ENCODE measurements at regions not wholly inside any gene's neighbourhood (a gene's known extent, or its start where the extent isn't known, plus 50 kb on each side); places are given as distances from the start of the nearest gene placed in this dataset.
"Not testable (repeated sequence)": the region's sequence is repeated elsewhere in the genome, so short reads cannot be mapped to it uniquely, and the experiment has no call there.

DNA sequence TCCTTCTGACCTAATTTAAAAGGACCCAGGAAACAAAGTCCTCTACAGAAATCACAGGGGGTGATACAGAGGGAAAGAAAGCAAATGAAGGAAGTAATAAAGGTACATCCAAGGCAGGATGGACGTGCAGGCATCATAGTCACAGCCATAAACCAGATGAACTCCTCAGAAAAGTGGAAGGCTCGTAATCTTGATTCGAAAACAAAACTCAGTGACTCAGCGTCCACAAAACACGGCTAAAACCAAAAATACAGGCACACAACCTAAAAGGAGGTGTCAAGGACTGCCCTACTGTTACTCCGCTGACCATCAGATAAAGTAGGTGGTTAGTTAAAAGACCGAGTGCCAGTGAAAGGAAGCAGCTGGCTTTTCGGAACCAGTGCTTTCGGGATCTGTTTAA, 81.5 kb downstream of the TRIM69 start:
- not testable (repeated sequence) for DNase-seq

DNA sequence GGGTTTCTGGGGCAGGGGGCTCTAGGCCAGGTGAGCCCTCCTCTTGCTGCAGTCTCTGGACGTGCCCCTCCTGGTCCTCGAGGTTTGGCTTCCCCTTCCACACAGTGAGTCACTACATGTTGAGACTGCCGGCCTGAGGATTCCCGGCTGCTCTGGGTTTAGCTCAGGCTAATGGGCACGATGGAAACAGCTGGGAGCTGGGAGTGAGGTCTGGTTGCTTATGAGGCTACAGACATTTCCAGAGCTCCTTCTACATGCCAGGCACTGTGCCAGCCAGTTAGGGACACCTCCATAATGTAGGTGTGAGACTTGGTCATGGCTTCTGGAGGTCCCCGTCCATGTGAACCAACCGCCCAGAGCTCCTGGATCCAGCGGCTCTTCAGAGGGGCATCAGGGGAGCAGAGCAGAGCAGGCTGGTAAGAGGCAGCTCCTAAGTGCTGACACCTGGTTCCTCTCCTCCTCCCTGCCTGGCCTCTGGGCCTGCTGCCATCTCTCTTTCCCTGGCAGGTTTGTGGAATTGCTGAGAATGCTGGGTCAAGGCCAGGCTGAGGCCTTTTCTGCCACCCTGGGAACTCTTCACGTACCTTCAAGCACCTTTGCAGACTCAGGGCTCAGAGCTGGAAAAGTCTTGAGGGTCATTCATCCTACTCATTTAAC, 83.1 kb downstream of the TRIM69 start:
- not testable (repeated sequence) for DNase-seq

DNA sequence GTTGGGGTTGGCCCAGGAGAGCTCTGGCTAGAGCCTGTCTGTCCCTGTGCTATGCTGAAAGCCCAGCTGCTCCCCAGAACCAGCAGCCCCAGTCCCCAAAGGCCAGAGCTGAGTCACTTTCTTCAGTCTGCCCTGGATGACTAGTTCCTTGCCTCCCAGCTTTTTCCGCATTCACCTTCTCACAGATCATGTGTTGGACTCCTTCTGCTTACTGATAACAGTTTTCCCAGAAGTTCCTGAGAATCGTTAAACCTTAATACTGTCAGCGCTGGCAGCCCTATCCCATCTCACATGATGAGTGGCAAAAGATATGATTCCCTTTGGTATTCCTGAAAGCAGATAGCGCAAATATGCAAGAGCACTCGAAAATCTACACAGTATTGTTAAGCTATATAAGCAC, 84.2 kb downstream of the TRIM69 start:
- not testable (repeated sequence) for DNase-seq

DNA sequence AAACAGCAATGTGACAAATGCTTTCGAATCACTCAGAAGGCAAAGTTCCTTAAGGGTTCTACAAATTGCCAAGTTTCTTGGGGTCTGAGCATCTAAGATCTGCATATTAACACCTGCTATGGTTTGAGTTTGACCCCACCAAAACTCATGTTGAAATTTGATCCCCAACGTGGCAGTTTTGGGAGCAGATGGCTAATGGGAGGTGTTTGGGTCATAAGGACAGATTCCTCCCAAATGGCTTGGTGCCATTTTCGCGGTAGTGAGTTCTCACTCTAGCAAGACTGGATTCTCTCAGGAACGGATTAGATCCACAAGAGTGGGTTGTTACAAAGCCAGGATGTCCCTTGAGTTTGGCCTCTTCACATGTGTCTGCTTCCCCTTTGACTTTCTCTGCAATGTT, 84.6 kb downstream of the TRIM69 start:
- DNase-seq, result not testable (repeated sequence)

DNA sequence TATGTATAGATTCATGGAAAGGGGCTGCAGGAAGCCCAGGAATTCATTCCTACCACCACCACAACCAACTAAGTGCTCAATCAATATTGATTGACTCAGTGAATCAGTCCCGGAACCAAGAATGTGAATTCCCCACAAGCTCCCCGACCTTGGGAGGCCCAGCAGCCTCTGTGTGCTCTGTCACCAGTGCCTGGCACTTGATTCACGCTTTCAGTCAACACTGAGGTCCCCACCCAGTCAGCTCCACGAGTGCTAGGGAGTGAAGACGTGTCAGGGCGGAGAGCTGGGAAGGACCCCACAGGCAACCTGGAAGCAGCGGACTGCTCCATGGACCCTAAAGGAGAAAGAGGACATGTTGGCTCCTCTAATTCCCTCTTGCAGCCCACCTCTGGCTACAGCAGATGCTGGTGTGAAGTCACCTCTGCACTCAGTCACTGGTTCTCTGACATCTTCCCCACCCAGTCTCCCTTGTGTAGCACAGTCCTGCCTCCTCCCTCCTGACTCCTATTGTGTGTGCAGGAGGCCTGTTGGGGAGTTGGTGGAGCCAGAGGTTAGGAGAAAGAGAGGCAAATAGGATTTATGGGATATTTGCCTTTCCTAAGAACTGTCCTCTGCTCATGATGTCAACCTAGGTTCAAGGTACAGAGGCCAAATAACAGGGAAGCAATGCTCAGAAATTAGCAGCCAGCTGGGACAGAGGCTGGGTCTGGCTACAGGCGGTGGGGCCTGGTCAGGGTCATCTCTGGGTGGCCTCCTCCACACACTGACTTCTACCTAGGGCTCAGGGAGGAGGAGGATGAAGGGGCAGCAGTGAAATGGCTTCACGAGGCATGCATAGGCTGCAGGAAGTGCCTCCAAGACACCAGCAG, 88.2 kb downstream of the TRIM69 start:
- not testable (repeated sequence) for DNase-seq

DNA sequence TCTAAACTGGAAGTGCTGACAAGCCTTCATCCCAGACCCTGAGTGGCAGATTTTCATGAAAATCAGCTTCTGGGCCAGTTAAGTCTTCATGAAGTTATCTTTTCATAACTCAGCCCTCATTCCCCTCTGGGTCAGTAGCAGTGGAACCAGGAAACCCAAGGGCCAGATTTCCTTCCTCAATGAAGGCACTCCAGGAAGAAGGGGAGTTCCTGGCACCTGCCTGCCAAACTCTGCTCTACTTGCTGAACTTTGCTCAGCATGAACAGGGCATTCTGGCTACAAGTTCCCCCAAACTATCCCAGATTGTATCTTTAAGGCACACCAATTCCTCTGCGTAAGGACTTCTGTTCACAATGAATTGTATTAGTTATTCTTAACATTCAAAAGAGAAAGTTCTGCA, 90.3 kb downstream of the TRIM69 start:
- not testable (repeated sequence) for DNase-seq

DNA sequence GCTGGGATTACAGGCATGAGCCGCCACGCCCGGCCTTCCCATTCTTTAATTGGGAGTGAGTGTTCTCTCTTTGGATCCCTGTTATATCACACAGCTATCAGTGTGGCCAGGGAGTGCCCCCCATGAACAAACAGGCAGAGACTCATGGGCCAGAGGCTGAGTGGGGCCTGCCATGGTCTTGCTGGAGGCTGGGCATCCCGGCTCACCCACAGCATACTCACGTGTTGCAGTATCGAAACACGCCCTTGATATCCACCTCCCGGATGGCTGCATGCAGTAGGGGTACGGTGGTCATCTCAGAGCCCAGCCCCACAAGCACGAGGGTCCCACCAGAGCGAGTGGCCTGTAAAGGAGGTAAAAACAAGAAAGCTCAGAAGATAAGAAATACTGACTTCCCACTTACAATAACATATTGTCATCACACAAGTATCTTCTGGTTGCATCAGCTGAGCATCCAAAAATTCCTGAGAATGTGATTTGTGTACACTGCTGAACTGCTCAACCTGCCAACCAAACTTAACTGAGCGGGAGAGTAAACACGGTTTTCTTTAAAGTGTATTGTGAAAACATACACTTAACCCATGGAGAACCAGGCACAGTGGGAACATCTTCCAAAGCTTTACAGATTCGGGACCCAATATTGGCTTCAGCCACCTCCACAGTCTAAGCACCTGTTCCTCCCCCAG, 92.0 kb downstream of the TRIM69 start:
- DNase-seq, result not testable (repeated sequence)

DNA sequence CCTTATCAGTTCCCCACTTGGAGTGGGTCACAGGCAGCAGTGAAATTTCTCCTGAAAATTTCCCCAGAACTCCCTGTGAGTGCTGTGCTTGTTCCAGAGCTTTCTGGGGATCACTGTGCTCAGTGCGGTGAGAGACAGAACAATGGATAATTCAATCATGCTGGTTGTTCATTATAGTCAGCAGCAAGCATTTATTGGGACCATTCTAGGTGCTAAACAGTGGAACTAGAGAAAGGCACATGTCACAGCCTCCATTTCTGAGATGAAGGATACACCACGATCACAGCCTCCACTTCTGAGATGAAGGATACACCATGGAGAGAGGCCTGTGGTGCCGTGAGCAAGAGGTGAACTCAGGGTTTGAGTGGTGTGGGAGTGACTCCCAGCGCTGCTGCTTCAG, 92.8 kb downstream of the TRIM69 start:
- not testable (repeated sequence) for DNase-seq

DNA sequence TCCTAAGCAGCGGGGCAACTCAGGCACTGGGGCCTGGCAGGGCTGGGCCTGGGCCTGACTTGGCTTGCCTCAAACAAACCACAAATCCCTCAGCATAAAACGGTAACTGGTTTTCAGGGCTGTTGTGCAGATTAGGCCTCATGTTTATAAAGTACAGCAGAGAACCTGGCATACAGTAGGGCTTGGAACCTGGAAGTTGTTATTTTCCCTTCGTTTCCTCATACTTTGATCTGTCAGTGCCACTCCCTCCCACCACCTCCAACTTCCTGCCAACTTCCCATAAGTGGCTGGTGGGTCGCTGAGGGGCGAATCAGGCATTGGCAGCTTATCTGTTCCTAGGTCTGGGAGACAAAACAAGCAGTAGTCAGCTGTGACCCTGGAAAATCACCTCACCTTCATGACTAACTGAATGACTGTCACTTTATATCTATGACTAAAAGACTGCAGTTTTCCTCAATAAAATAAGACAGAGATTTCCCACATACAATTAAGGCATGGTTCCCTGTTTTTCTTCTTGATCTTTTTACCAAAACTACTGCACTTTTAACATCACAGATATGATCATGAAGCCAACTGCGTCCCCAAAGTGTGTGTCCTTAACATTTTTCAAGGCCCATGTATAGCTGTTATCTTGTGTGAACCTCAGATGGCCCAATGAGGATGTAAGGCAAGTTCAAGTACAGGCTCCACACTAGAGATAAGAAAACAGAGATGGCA, 94.5 kb downstream of the TRIM69 start:
- not testable (repeated sequence) for DNase-seq

DNA sequence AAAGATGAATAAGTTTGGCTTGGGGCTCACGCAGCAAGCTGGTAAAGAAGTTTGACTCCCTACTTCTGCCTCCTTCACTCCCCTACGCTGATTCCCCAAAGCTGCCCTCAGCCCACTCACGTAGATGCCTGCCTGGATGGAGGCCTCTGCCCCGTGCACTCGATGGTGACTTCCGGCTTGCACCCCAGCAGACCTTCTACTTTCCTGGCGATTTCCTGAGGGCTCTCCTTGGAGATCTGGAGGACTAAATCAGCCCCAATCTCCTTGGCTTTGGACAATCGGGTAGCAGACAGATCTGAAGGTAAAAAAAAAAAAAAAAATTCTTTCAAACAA, 95.0 kb downstream of the TRIM69 start:
- DNase-seq, result not testable (repeated sequence)

DNA sequence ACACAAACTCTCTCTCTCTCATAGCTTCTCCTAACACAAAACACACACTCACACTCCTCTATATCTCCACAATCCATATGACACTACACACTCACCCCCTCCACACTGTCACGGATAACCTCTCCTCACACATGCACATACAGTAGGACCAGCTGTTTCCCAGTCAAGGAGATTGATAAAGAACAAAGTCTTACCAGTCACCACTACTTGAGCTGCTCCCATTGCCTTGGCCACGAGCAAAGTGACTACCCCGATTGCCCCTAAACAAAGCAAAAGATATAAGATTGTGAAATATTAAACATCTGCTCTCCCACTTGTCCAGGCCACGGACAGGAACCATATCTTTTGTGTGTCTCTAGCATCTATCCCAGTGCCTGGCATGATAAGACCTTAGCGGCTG, 95.8 kb downstream of the TRIM69 start:
- DNase-seq, result not testable (repeated sequence)

DNA sequence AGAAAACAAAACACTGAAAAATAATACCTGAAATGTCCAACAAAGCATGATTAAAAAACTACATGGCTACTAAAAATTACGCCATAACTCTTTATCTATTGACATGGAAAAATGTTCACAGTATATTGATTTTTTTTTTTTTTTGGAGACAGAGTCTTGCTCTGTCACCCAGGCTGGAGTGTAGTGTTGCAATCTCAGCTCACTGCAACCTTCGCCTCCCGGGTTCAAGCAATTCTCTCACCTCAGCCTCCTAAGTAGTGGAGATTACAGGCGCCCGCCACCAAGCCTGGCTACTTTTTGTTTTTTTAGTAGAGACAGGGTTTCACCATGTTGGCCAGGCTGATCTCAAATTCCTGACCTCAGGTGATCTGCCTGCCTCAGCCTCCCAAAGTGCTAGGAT, 96.8 kb downstream of the TRIM69 start:
- not testable (repeated sequence) for DNase-seq

DNA sequence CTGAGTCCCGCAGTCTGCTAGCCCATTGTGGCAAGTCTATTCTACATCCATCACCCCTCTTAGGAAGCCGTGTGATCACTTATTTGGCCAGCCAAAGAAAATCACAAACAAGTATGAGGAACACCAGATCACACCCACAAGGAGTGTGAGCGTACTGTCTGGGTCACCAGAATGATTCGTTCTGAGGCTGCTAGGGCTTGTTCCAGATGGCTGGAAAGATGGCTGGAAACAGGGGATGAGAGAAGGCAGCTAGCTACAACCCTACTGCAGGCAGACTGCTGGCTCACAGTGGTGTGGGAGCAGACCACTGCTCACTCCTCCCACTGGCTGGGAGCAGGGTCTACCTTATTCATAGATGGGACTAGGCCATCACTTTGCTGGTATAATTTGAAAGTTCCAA, 97.4 kb downstream of the TRIM69 start:
- not testable (repeated sequence) for DNase-seq

DNA sequence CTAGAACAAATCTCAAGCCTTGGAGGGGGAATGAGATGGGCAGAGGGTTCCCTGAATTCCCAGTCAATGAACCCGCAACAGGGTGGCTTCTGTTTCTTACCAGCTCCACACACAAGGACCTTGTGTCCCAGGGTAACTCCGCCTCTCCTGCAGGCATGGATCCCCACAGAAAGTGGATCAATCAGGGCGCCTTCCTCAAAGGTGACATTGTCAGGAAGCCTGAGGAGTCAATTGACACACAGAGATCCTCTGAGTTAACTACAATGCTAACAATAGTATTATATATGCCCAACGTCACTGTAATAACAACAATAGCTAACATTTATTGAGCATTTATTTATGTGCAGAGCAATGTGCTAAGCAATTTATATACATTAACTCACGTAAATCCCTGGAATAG, 98.8 kb downstream of the TRIM69 start:
- DNase-seq, result not testable (repeated sequence)

DNA sequence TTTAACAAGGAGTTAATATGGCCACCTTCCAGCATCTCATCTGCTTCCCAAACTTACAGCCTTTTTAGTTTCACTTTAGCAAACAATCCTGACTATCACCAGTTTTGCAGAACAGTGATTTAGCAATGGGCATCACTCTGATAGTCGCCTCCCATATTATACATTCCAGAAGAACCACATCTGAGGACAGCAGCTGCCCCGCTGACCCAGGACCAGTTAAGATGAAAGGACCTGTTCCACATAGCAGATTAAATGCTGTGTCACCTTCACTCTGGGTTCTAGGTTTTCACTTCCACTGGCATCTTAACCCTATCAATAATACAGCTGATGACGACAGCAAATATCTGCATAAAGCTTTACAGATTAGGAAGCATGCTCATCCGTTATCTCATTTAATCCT, 99.8 kb downstream of the TRIM69 start:
- no peak for DNase-seq

DNA sequence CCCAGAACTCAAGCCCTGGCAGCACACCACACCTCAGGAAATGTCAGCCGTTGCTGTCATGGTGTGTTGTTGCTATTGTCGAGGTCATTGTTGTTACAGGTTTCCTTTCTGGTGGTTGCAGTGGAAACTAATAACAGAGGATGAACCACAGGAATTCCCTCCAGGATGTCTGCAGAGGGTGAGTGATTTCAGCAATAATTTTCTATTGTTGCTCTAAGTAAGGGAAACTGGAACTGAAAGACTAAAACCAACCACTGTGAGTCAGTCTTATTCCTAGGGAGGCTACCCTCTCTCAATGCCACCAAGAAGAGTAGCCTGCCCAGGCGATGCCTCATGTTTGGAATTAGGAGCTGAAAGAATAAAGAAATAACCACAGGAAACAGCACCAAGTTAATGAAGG, 102.6 kb downstream of the TRIM69 start:
- not testable (repeated sequence) for DNase-seq

DNA sequence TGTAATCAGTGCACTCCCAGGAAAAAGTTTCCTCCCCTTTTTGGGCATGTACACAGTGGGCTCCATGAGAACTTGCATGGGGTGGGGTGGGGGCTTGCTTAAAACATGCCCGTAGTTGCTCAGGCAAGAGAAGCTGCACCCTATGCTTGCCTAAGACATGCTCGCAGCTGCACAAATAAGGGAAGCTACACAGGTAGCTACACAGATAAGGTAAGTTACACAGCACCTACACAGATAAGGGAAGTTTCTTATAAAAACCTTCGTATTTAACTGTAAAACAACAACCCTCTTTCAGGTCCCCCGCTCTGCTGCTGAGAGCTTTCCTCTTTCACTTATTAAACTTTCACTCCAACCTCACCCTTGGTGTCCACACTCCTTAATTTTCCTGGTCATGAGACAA, 105.4 kb downstream of the TRIM69 start:
- not testable (repeated sequence) for DNase-seq

DNA sequence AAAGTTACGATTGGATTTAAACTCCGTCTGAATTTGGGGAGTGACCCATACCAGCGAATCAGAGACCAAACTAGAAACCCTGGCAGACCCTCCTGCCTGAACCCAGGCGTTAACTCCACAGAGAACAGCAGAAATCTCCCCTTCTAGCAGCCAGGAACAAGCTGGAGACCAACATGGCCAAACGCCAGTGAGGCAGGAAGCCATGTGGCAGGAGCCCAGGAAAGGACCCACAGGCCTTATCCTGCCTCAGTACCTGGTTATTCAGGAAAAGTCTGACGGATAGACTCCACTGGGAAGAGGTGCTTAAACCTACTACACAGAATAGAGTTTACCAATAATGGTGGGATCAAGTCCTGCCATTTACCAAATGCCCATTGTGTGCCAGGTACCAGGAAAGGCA, 106.6 kb downstream of the TRIM69 start:
- DNase-seq, result not testable (repeated sequence)

DNA sequence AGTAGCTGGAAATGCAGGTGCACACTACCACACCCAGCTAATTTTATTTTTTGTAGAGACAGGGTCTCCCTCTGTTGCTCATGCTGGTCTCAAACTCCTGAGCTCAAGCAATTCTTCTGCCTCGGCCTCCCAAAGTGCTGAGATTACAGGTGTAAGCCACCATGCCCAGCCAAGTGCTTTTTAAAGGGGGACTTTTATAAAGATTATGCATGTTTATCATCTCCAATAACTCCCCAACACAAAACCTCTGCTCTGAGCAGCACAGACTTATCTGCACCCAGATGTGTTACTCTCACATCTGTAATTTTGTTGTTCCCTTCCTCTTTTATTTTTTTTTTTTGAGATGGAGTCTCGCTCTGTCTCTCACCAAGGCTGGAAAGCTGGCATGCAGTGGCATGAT, 108.6 kb downstream of the TRIM69 start:
- DNase-seq, result not testable (repeated sequence)

DNA sequence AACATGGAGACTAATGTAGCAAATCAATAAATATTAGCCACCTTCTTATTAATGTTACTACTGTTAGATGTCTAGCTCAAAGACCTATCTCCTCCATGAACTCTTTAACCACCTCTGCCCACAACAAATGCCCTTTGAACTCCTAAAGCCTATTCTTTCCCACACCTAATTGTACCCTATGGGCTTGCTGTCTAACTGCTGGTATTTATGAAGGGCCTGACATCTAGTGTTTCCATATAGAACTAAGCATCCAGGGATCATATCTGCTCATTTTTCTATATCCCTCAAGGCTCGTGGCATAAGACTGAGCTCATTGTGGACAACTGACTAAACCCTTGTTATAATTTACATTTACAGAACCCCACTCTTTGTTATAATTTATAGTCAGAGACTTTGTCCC, 109.8 kb downstream of the TRIM69 start:
- DNase-seq, result not testable (repeated sequence)

DNA sequence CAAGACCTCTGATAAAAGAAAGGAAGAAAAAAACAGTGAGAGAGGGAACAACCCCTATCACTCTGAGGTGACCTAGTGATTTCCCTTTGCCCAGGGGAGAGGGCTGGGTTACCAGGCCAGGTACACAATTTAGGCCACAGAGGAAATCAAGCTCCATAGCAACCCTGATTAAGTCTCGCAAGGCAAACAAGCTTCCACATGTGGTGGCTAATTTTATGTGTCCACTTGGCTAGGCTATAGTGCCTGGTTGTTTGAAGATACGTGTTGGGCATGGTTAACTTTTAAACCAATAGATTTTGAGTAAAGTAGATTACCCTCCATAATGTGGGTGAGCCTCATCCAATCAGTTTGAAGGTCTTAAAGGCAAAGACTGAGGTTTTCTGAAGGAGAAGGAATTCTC, 108.9 kb upstream of the TERB2 start:
- DNase-seq, result not testable (repeated sequence)

DNA sequence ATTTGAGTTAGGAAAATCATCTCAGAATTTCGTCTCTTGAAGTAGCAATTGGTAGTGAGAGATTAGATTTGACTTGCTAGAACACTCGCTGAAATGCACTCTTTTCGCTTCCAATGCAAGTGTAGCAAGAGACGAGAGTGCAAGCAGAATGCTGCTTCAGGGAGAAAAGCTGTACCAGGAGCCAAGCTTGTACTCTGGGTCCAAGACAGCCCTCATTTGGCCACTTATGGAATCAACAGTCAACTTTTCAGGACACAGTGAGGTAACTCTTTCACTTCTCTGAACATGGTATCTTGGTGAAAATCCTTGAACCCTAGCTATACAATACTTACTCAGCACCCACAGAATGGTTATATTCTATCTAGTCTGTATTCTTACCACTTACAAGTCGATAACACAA, 107.6 kb upstream of the TERB2 start:
- not testable (repeated sequence) for DNase-seq

All from activated CD4-positive, CD25-positive, alpha-beta regulatory T cell (primary cell).